ENCODE measurements at regions not wholly inside any gene's neighbourhood (a gene's known extent, or its start where the extent isn't known, plus 50 kb on each side); places are given as distances from the start of the nearest gene placed in this dataset.

DNA sequence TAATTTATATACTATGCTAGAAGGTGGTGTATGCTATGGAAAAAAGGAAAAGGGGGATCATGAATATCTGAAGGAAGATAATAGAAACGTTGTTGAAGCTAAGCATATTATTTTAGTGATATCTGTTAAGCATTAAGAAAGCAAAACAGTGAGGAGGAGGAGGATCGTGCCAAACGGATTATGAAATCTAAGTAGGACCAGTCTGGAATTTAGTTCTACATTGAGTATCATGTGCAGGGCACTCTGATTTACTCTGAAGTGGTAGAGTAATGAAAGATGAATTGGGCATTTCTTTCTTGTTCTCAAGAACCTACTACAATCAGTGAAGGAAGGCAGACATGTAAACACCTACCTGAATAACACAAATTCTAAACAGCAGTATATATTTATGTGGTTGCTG, 195.3 kb downstream of the CYB561 start:
- no peaks in the 10 kb centered on the region for H3K4me1 Mint-ChIP-seq (ENCODE audit: low read depth)
- H3K27ac Mint-ChIP-seq = no peak overlapping the region
- CTCF ChIA-PET = interaction anchor here (0.5 to 0.6 kb wide), 2 partner anchors 349 to 1138 kb away, joined by 3 read pairs; no protein-coding TSS in a partner anchor
- H3K4me3 Mint-ChIP-seq = no peak overlapping the region
- no peaks in the 10 kb centered on the region for H3K27me3 Mint-ChIP-seq (ENCODE audit: low read depth)
- H3K36me3 Mint-ChIP-seq (ENCODE audit: low read depth) = peaks cover 3% of the 10 kb centered on the region
- intact Hi-C loops (cut with micrococcal nuclease) = no loop called here
- H3K9me3 Mint-ChIP-seq = peaks cover 4% of the 10 kb centered on the region
- DNase-seq = no peak

DNA sequence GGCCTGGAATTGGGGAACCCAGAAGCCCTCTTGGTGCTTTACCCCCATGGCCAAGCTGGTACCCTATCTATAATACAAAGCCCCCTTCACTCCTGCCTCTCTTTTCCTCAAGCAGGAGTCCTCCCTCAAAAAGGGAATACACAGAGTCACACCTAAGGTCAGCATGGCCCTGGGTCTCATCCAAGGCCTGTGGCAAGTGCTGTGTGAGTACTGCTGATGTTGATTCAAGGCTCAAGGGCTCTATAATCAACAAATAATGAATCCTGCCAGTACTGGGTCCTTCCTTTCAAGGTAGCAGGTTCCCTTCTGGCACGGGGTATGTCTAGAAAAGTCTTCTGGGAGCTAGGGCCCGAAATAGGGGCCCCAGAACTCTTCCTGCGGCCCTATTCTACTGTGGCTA, 187.3 kb downstream of the CYB561 start:
- no peaks in the 10 kb centered on the region for H3K27me3 Mint-ChIP-seq (ENCODE audit: low read depth)
- no peak for DNase-seq
- no peak overlapping the region for H3K27ac Mint-ChIP-seq
- peaks cover 5% of the 10 kb centered on the region for H3K36me3 Mint-ChIP-seq (ENCODE audit: low read depth)
- CTCF ChIA-PET = no interaction called here
- H3K9me3 Mint-ChIP-seq = peaks cover 4% of the 10 kb centered on the region
- H3K4me1 Mint-ChIP-seq (ENCODE audit: low read depth) = no peaks in the 10 kb centered on the region
- intact Hi-C loops (cut with micrococcal nuclease) = no loop called here
- H3K4me3 Mint-ChIP-seq = no peak overlapping the region

DNA sequence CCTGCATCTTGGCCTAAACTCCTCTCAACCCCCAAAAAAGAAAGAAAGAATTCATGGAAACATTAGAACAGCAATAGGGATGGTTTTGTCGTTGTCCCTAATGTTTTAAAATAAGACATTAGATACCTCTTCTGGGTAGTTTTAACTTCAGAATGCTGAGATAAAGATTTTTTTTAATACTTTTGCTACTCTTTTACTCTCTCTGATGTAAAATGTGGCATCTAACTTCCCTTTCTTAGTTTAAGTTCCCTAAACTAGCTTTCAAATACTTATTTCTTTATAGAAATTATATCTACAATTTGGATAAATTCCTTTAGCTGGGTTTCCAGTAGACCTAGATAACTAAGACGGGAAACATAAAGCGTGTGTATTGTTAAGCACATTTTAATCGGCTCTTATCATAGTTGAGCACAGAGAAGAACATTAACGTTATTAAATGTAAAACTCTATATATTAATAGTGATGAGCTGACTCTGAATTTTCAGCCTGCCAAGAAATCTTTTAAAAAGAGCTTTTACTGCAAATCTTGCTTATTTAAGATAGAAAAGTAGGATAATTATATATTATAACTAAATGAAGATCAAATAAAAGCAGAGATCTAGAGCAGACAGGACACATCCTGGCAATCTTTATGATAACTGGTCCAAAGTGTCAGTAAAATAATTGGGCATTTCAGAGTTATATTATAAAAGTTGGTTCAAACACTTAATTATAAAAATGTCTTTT, 183.2 kb downstream of the CYB561 start:
- intact Hi-C loops (cut with micrococcal nuclease) = no loop called here
- no peaks in the 10 kb centered on the region for H3K9me3 Mint-ChIP-seq
- H3K27ac Mint-ChIP-seq = no peak overlapping the region
- H3K36me3 Mint-ChIP-seq (ENCODE audit: low read depth) = no peaks in the 10 kb centered on the region
- H3K27me3 Mint-ChIP-seq (ENCODE audit: low read depth) = no peaks in the 10 kb centered on the region
- H3K4me1 Mint-ChIP-seq (ENCODE audit: low read depth) = no peaks in the 10 kb centered on the region
- H3K4me3 Mint-ChIP-seq = no peak overlapping the region
- no peak for DNase-seq
- CTCF ChIA-PET = no interaction called here

DNA sequence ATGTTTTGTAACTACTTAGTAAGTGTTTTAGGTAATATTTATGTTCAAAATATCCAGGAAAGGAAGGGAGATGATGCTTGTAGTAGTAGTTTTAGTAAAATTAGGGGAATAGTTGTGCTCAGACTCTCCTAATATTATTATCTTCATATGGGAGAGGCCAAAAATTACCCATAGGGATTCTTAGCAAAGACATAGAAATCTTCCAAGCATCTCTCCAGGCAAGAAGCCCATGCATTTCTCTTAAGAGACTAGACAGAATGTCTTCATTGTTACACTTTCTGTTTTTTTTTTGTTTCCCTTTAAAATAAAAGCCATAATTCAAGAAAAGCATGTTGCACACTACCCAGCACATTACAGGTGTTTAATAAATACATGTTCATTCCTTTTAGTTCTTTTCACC, 180.6 kb downstream of the CYB561 start:
- Mint-ChIP-seq H3K9me3 (no peaks in the 10 kb centered on the region), H3K27me3 (ENCODE audit: low read depth) (no peaks in the 10 kb centered on the region), H3K36me3 (ENCODE audit: low read depth) (no peaks in the 10 kb centered on the region), H3K4me3 (no peak overlapping the region), H3K27ac (no peak overlapping the region), H3K4me1 (ENCODE audit: low read depth) (peaks cover 2% of the 10 kb centered on the region)
- no peak for DNase-seq
- intact Hi-C loops (cut with micrococcal nuclease) = no loop called here
- CTCF ChIA-PET = interaction anchor here (0.6 kb wide), 1 partner anchor 1372 kb away, joined by 3 read pairs; no protein-coding TSS in a partner anchor

DNA sequence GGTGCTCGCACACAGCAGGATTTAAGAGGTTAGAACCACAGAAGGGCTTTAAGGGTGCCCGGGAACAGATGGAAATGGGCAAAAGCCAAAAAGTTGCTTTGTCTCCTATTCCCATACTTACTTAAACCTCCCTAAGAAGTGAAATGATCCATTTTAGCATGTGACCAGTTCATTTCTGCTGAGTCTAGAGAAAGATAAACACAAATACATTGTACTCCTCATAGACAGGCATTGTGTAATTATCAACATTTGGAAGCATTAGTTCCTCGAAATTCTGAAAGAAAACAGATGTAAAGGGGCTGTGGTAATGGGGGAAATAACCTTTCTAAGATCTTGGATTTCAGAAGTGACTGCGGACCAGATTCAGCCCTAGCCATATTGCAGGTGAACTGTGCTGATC, 178.3 kb downstream of the CYB561 start:
- Mint-ChIP-seq H3K27me3 (ENCODE audit: low read depth) (no peaks in the 10 kb centered on the region), H3K9me3 (no peaks in the 10 kb centered on the region), H3K36me3 (ENCODE audit: low read depth) (peaks cover 2% of the 10 kb centered on the region), H3K4me3 (no peak overlapping the region), H3K4me1 (ENCODE audit: low read depth) (peaks cover 6% of the 10 kb centered on the region), H3K27ac (no peak overlapping the region)
- CTCF ChIA-PET = no interaction called here
- DNase-seq = no peak
- intact Hi-C loops (cut with micrococcal nuclease) = no loop called here

DNA sequence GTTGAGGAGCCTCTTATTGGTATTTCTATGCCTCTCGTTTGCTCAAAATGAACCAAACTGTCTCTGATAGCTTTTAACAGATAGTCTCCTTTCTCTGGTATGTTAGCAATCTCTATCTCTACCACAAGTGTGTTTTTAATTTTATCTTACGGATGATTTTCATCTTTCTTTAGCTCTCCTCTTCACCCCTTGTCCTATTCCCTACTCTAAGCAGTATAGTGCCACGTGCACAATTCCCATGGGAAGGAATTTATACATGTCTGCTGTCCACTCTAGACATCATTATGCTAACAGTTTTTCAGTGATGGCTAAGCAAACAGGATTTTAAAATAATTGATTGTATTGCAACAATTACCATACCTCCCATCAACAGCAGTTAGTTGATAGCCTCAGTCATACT, 177.3 kb downstream of the CYB561 start:
- CTCF ChIA-PET = interaction anchor here (1.1 kb wide), 1 partner anchor 20 kb away, joined by 3 read pairs; no protein-coding TSS in a partner anchor
- H3K4me1 Mint-ChIP-seq (ENCODE audit: low read depth) = peaks cover 6% of the 10 kb centered on the region
- H3K27ac Mint-ChIP-seq = no peak overlapping the region
- H3K27me3 Mint-ChIP-seq (ENCODE audit: low read depth) = no peaks in the 10 kb centered on the region
- H3K36me3 Mint-ChIP-seq (ENCODE audit: low read depth) = peaks cover 2% of the 10 kb centered on the region
- intact Hi-C loops (cut with micrococcal nuclease) = no loop called here
- no peak for DNase-seq
- H3K4me3 Mint-ChIP-seq = no peak overlapping the region
- H3K9me3 Mint-ChIP-seq = no peaks in the 10 kb centered on the region

DNA sequence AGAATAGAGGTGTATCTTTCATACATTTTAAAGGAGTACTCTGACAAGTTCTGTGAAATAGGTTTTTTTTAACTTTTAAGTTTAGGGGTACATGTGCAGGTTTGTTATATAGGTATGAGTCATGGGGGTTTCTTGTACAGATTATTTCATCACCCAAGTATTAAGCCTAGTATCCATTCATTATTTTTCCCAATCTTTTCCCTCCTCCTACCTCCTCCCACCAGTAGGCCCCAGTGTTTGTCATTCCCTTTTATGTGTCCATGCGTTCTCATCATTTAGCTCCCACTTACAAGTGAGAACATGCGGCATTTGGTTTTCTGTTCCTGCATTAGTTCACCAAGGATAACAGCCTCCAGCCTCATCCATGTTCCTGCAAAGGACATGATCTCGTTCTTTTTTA, 175.5 kb downstream of the CYB561 start:
- no peaks in the 10 kb centered on the region for H3K9me3 Mint-ChIP-seq
- CTCF ChIA-PET = no interaction called here
- H3K27ac Mint-ChIP-seq = no peak overlapping the region
- H3K36me3 Mint-ChIP-seq (ENCODE audit: low read depth) = peaks cover 2% of the 10 kb centered on the region
- no peaks in the 10 kb centered on the region for H3K27me3 Mint-ChIP-seq (ENCODE audit: low read depth)
- H3K4me3 Mint-ChIP-seq = no peak overlapping the region
- no peak for DNase-seq
- intact Hi-C loops (cut with micrococcal nuclease) = no loop called here
- H3K4me1 Mint-ChIP-seq (ENCODE audit: low read depth) = peaks cover 11% of the 10 kb centered on the region

DNA sequence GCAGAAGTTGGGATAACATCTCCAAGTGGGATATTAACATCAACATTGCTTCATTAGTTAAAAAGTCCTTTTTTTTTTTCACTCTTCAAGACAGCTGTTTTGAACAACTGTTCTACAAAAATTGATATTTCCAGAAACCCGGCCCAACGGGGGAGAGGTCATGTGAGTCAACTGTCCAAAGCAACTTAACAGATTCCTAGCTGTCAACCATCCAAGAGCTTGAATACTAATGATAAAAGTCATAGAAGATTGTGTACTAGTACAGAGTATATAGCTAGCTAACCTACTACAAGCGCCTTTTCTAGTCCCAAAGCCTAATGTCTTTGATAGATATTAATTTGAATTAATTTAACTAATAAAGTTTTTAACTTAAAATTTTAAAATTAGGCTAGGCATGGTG, 172.0 kb downstream of the CYB561 start:
- peaks cover 2% of the 10 kb centered on the region for H3K36me3 Mint-ChIP-seq (ENCODE audit: low read depth)
- no peak for DNase-seq
- CTCF ChIA-PET = no interaction called here
- no peaks in the 10 kb centered on the region for H3K27me3 Mint-ChIP-seq (ENCODE audit: low read depth)
- no peak overlapping the region for H3K4me3 Mint-ChIP-seq
- H3K9me3 Mint-ChIP-seq = no peaks in the 10 kb centered on the region
- H3K4me1 Mint-ChIP-seq (ENCODE audit: low read depth) = peaks cover 23% of the 10 kb centered on the region
- H3K27ac Mint-ChIP-seq = no peak overlapping the region
- intact Hi-C loops (cut with micrococcal nuclease) = no loop called here

DNA sequence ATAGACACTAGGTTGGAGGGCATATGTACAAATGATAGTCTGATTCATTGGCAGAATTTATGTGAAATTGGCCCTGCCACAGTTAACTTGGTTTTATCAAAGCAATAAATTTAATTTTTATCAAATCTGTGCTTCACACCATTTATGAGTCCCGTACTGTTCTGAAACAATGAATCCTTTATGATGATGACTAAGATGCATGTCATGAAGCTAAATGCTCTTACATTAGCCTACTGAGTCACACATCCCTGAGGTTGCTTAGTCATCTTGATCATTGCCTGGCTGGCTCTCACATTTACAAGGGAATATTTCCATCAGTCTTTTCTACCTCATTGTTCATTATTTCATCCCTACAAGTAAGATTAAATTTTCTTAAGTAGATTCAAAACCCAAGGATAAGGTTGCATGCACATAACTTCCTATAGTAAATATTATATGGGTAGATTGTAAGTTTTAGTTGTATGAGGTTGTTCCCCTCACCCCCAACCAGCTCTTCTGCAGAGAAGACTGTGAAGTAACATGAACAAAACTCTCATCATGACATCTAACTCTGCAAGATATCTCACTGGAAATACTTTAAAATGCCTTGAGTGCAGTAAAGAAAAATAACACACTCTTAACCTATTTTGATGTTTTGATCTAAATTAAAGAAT, 170.7 kb downstream of the CYB561 start:
- intact Hi-C loops (cut with micrococcal nuclease) = loop anchor here (1.0 kb wide), 2 partner anchors 550 to 622 kb away; no protein-coding TSS in a partner anchor
- no peaks in the 10 kb centered on the region for H3K27me3 Mint-ChIP-seq (ENCODE audit: low read depth)

DNA sequence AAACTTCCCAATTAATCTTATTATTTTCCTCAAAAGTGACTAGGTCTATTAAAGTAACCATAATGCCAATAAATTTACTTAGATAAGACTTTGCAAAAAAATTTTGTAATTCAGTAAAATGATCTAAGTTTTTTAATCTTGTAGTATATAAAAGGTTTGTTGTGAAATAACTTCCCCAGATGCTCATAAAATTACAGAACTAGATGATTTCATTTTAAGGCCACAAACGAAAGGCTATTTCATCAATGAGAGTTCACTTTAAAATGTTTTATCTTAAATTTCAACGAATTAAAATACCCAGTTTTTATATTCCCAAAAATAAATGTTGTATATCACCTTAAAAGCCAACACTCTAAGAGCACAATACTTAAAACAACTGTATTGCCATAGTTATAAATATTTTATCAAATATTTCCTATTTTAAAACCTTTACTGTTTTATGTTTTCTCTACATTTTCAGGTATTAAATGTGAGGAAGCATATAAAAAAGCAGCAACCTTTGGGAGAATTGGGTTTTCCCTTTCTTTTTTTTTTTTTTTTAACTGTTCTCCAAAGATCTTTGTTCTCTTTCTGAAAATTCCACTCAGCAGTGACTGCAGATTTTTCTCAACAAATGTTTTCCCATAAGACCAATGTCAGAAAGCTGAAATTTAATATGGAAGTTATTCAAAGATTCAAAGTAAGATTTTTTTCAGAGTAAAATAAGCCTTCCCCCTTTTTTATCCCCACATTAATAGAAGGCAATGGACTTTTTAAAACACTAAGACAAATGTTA, 169.9 kb downstream of the CYB561 start:
- CTCF ChIA-PET = interaction anchor here (0.7 kb wide), 1 partner anchor 224 kb away, joined by 3 read pairs; no protein-coding TSS in a partner anchor
- Mint-ChIP-seq H3K27ac (no peak overlapping the region), H3K9me3 (no peaks in the 10 kb centered on the region), H3K36me3 (ENCODE audit: low read depth) (peaks cover 2% of the 10 kb centered on the region), H3K4me1 (ENCODE audit: low read depth) (peaks cover 28% of the 10 kb centered on the region), H3K27me3 (ENCODE audit: low read depth) (no peaks in the 10 kb centered on the region), H3K4me3 (no peak overlapping the region)
- intact Hi-C loops (cut with micrococcal nuclease) = loop anchor here (1.0 kb wide), 2 partner anchors 551 to 623 kb away; no protein-coding TSS in a partner anchor
- DNase-seq = no peak

More for the DNA sequence above, 170.7 kb downstream of the CYB561 start:
- CTCF ChIA-PET = interaction anchor here (0.7 kb wide), 1 partner anchor 223 kb away, joined by 3 read pairs; no protein-coding TSS in a partner anchor
- no peak overlapping the region for H3K4me3 Mint-ChIP-seq
- H3K9me3 Mint-ChIP-seq = no peaks in the 10 kb centered on the region
- peaks cover 32% of the 10 kb centered on the region for H3K4me1 Mint-ChIP-seq (ENCODE audit: low read depth)
- H3K27ac Mint-ChIP-seq = no peak overlapping the region
- DNase-seq = peak; percentile 52
- H3K36me3 Mint-ChIP-seq (ENCODE audit: low read depth) = peaks cover 2% of the 10 kb centered on the region

DNA sequence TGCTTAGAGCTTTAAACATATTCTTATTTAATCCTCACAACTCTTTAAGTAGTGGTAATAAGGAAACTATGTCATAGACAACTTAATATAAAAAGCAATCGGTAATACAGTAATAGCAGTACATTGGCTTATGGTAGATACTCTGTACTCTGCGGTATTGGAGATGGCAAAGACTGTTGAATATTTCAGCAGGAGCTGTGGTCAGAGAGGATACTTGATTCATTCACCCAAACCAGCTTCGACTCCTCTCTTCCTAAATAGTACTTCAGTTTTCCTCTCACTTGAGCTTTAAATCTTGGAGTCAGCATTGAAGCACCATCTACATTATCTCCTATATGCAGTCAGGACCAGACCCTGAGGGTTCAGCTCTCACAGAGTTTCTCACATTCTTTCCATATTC, 169.3 kb downstream of the CYB561 start:
- H3K27me3 Mint-ChIP-seq (ENCODE audit: low read depth) = no peaks in the 10 kb centered on the region
- H3K4me3 Mint-ChIP-seq = no peak overlapping the region
- H3K27ac Mint-ChIP-seq = no peak overlapping the region
- CTCF ChIA-PET = interaction anchor here (0.7 kb wide), 1 partner anchor 571 kb away, joined by 3 read pairs; no protein-coding TSS in a partner anchor
- H3K9me3 Mint-ChIP-seq = no peaks in the 10 kb centered on the region
- peaks cover under 1% of the 10 kb centered on the region for H3K36me3 Mint-ChIP-seq (ENCODE audit: low read depth)
- H3K4me1 Mint-ChIP-seq (ENCODE audit: low read depth) = peaks cover 28% of the 10 kb centered on the region
- intact Hi-C loops (cut with micrococcal nuclease) = no loop called here
- no peak for DNase-seq

DNA sequence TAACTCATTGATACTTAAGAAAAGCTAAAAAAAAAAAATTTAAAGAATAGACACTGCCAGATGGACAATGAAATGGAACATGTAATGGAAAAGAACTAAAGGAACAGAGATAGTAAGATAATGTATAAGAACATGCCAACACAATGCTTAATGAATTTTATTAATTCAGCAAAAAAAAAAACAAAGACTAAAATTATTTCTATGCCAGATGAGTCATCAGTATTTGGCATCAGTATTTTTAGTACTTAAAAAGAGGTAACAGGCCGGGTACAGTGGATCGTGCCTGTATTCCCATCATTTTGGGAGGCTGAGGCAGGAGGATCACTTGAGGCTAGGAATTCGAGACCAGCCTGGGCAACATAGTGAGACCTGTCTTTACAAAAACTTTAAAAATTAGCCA, 168.5 kb downstream of the CYB561 start:
- H3K4me1 Mint-ChIP-seq (ENCODE audit: low read depth) = peaks cover 28% of the 10 kb centered on the region
- no peak overlapping the region for H3K4me3 Mint-ChIP-seq
- H3K36me3 Mint-ChIP-seq (ENCODE audit: low read depth) = peaks cover 4% of the 10 kb centered on the region
- no peak for DNase-seq
- no peak overlapping the region for H3K27ac Mint-ChIP-seq
- no peaks in the 10 kb centered on the region for H3K9me3 Mint-ChIP-seq
- intact Hi-C loops (cut with micrococcal nuclease) = no loop called here
- H3K27me3 Mint-ChIP-seq (ENCODE audit: low read depth) = no peaks in the 10 kb centered on the region
- CTCF ChIA-PET = interaction anchor here (0.7 kb wide), 1 partner anchor 572 kb away, joined by 3 read pairs; no protein-coding TSS in a partner anchor

All from activated naive CD4-positive, alpha-beta T cell treated with anti-CD3 and anti-CD28 coated beads for 36 hours (primary cell).